AG04450 (cell line): ENCODE measurements at regions not wholly inside any gene's neighbourhood (a gene's known extent, or its start where the extent isn't known, plus 50 kb on each side); places are given as distances from the start of the nearest gene placed in this dataset.

Experiments
- CTCF ChIA-PET: fragments of 300-600, 350-600 bp; formaldehyde crosslinking; extraction: SDS; loops from one replicate; lab custom pipeline; 2022; ENCODE audit warnings: antibody characterized with exemption, inconsistent platforms; lab: Charles Lee
- POLR2A ChIA-PET: fragments of 350-600 bp; formaldehyde crosslinking; extraction: SDS; loops from one replicate; lab custom pipeline; 2021; ENCODE audit warnings: antibody characterized with exemption, inconsistent platforms; lab: Yijun Ruan, JAX
- DNase-seq: peaks from one replicate; pipeline ENCODE4 v3.0.0-alpha.2; 2011; ENCODE audit warnings: low read depth, low spot score
- H3K27ac ChIP-seq: one replicate; pipeline ENCODE4 v1.5.1; 2012; ENCODE audit warnings: low read depth, low read length, control low read depth
- H3K27me3 ChIP-seq: one replicate; pipeline ENCODE4 v1.6.0; 2012; ENCODE audit warnings: low read length; ENCODE audit not compliant: control insufficient read depth, insufficient read depth
- H3K4me3 ChIP-seq: 2 replicates; pipeline ENCODE4 v1.5.1; 2011; ENCODE audit warnings: mild to moderate bottlenecking, low read depth, low read length, control low read depth
- H3K9me3 ChIP-seq: 2 replicates; pipeline ENCODE4 v1.5.1; 2012; ENCODE audit warnings: low read length; ENCODE audit not compliant: control insufficient read depth, insufficient read depth
- TF ChIP-seq, protein P1 (sequence below): IDR thresholded peaks from 2 replicates; pipeline ENCODE4 v1.5.1; 2011; ENCODE audit warnings: low read depth, low read length, control low read depth, inconsistent platforms

DNA sequence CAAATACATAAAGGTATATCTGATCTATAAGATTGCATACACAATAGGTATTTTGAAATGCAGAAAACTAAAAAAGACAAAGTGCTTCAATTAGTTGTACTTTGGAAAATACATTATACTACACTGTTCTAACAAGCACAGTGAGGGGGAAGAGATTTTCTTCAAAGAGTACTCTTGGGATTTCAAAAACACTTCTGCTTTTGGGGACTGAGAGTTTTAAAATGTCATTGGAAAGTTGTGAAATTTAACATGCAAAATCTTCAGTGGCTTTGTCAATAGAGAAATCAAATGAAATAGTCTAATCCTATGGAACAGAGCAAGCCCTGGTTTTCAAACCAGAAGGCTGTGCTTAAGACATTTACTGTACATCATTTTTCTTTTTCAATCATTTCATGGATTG lies 322.2 kb upstream of the SEMA6D start:
- no peak for DNase-seq
- H3K27me3 ChIP-seq: no peaks in the 10 kb centered on the region
- no peak overlapping the region for H3K27ac ChIP-seq
- ChIA-PET CTCF (interaction anchor here (0.7 kb wide), 1 partner anchor 20 kb away, joined by 3 read pairs; no protein-coding TSS in a partner anchor), POLR2A (no interaction called here)
- no peak overlapping the region for H3K4me3 ChIP-seq
- no peaks in the 10 kb centered on the region for H3K9me3 ChIP-seq
- TF ChIP-seq, protein P1, sequence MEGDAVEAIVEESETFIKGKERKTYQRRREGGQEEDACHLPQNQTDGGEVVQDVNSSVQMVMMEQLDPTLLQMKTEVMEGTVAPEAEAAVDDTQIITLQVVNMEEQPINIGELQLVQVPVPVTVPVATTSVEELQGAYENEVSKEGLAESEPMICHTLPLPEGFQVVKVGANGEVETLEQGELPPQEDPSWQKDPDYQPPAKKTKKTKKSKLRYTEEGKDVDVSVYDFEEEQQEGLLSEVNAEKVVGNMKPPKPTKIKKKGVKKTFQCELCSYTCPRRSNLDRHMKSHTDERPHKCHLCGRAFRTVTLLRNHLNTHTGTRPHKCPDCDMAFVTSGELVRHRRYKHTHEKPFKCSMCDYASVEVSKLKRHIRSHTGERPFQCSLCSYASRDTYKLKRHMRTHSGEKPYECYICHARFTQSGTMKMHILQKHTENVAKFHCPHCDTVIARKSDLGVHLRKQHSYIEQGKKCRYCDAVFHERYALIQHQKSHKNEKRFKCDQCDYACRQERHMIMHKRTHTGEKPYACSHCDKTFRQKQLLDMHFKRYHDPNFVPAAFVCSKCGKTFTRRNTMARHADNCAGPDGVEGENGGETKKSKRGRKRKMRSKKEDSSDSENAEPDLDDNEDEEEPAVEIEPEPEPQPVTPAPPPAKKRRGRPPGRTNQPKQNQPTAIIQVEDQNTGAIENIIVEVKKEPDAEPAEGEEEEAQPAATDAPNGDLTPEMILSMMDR: no peak

DNA sequence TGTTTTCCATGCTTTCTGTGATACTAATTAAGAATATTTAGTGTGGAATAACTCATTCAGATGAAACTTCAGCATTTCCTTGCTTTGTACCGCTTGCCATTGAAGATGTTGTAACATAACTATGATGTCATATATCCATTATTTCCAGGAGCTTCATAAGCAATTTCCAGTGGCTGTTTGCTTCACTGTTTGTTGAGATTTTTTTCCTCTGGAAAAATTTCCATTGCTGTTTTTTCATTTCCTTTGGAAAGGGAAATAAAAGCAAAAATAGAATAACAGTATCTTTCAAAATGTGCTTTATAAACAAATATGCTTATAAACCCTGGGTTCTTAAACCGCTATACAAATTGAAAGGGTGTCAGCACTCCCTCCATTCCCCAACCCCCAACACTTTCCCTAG lies 319.6 kb upstream of the SEMA6D start:
- DNase-seq: no peak
- POLR2A ChIA-PET: no interaction called here

DNA sequence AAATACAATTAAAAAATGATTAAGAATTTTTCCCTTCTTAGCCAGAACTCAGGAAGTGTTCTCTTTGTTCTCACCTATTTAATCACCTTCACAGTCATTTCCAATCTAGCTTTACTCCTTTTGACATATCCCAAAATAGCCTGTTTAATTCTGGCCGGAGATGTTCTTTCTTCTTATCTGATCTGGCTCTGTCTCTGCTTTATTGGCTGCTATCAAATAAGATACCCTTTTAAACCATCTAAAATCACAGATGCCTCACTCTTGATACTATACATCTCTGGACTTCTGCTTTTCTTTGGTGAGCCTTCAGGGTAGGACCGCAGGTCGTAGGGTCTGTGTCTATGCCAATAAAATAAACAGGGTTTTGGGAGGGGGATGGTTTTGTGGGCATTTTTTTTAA lies 319.2 kb upstream of the SEMA6D start:
- H3K4me3 ChIP-seq: no peak overlapping the region
- ChIA-PET POLR2A (no interaction called here), CTCF (no interaction called here)
- TF ChIP-seq, protein P1: no peak
- no peaks in the 10 kb centered on the region for H3K27me3 ChIP-seq
- DNase-seq: no peak
- H3K27ac ChIP-seq: no peak overlapping the region
- no peaks in the 10 kb centered on the region for H3K9me3 ChIP-seq

More for the DNA sequence above, 319.6 kb upstream of the SEMA6D start:
- H3K9me3 ChIP-seq: no peaks in the 10 kb centered on the region
- TF ChIP-seq, protein P1: no peak
- CTCF ChIA-PET: no interaction called here
- H3K27ac ChIP-seq: no peak overlapping the region
- no peak overlapping the region for H3K4me3 ChIP-seq
- no peaks in the 10 kb centered on the region for H3K27me3 ChIP-seq

DNA sequence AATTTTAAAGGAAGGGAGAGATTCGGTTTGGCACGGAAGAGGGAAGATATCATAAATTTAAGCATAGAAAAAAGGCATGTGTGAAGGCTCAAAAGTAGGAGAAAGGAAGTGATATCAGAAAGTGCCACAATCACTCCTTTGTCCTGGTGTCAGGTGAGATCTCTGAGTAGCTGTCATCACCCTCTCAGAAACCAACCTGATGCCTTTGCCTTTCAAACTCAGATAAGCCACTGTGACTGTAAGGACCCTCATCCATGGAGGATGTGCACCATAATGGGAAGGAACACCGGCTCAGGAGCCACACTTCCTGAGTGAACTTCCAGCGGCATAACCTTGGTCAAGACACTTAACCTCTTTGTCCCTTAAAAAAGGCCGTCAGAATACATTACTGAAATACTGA lies 318.7 kb upstream of the SEMA6D start:
- CTCF ChIA-PET: no interaction called here
- POLR2A ChIA-PET: no interaction called here
- no peaks in the 10 kb centered on the region for H3K9me3 ChIP-seq
- H3K27me3 ChIP-seq: no peaks in the 10 kb centered on the region
- H3K27ac ChIP-seq: no peak overlapping the region
- TF ChIP-seq, protein P1: no peak
- DNase-seq: no peak
- H3K4me3 ChIP-seq: no peak overlapping the region

DNA sequence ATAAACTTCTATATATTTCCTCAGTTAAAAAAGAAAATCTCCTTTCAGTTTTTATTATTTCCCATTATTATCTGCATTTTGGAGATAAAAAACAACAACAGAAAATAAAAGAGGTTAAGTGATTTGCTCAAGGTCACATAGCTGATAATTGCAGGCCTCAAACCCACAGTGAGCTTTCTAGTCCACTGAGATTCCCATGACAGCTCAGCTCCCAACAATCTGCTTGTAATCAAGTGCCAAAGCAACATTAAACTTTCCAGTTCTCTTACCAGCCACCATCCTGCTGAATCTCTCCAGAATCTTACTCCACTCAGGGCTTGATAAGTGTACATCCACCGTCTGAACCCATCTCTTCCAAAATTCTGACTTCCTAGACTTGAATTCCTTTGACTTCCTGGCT lies 318.2 kb upstream of the SEMA6D start:
- H3K4me3 ChIP-seq: no peak overlapping the region
- no peaks in the 10 kb centered on the region for H3K9me3 ChIP-seq
- no peak for DNase-seq
- no peak overlapping the region for H3K27ac ChIP-seq
- ChIA-PET CTCF (no interaction called here), POLR2A (no interaction called here)
- TF ChIP-seq, protein P1: no peak
- no peaks in the 10 kb centered on the region for H3K27me3 ChIP-seq
